B cell (primary cell): ENCODE measurements at regions not wholly inside any gene's neighbourhood (a gene's known extent, or its start where the extent isn't known, plus 50 kb on each side); places are given as distances from the start of the nearest gene placed in this dataset.

Source experiments
- ATAC-seq: fragments of 200-7000 bp; cut with Tn5 transposase; one replicate; pipeline ENCODE4 v1.10.0; 2021; ENCODE audit warnings: low read depth, mild to moderate bottlenecking, moderate number of reproducible peaks, moderate library complexity
- CTCF ChIA-PET: fragments of 350-600 bp; sonication (Branson Sonifier 250); formaldehyde crosslinking; loops from one replicate; lab custom pipeline; 2021; ENCODE audit warnings: antibody characterized with exemption, inconsistent platforms; lab: Charles Lee
- POLR2A ChIA-PET: fragments of 350-600 bp; sonication (Branson Sonifier 250); formaldehyde crosslinking; loops from one replicate; lab custom pipeline; 2021; ENCODE audit warnings: antibody characterized with exemption; lab: Charles Lee
- DNase-seq: peaks from one replicate; pipeline ENCODE4 v3.0.0; 2013
- H2AFZ ChIP-seq: 2 replicates; pipeline ENCODE4 v1.6.1; 2012; ENCODE audit warnings: mild to moderate bottlenecking, low read depth, low read length; ENCODE audit not compliant: insufficient read depth, poor library complexity, severe bottlenecking
- H3K27ac ChIP-seq, 2 donors: 1 replicate in 1 of 2; 2 replicates in 1 of 2; pipeline ENCODE4 v1.5.1; 2012 to 2013; ENCODE audit warnings: low read length in 2 of 2, mild to moderate bottlenecking in 2 of 2, moderate library complexity in 1 of 2
- H3K27me3 ChIP-seq, 4 experiments: fragments of 200-600 bp in 1 of 4; sonication (generic) in 1 of 4; replicated peaks in 1 of 4; 1 replicate in 2 of 4; 2 replicates in 2 of 4; pipeline versions ENCODE4 v1.6.1 to v1.7.0; 2013 to 2016; ENCODE audit warnings: low read length in 3 of 4, mild to moderate bottlenecking in 2 of 4, mixed read lengths in 1 of 4, moderate library complexity in 1 of 4; ENCODE audit not compliant: insufficient read depth in 4 of 4, control insufficient read depth in 3 of 4; ENCODE audit errors: control extremely low read depth in 1 of 4
- H3K36me3 ChIP-seq, 2 experiments: replicated peaks in 1 of 2; 1 replicate in 1 of 2; 2 replicates in 1 of 2; pipeline versions ENCODE4 v1.6.1 to v1.7.1; 2013; ENCODE audit warnings: low read length in 1 of 2; ENCODE audit not compliant: insufficient read depth in 2 of 2, control insufficient read depth in 1 of 2; ENCODE audit errors: control extremely low read depth in 1 of 2, extremely low read depth in 1 of 2
- H3K4me1 ChIP-seq, 2 donors: fragments of 200-600 bp in 1 of 2; sonication (generic) in 1 of 2; 1 replicate in 1 of 2; 2 replicates in 1 of 2; pipeline versions ENCODE4 v1.5.1 to v1.6.1; 2013 to 2017; ENCODE audit warnings: low read length in 2 of 2; ENCODE audit not compliant: control insufficient read depth in 2 of 2, insufficient read depth in 2 of 2
- H3K4me2 ChIP-seq: replicated peaks from 2 replicates; pipeline ENCODE3; 2012; ENCODE audit warnings: mild to moderate bottlenecking, low read depth, low read length; ENCODE audit not compliant: poor library complexity, severe bottlenecking
- H3K4me3 ChIP-seq, 5 experiments: fragments of 200-600 bp in 1 of 5; sonication (generic) in 1 of 5; 1 replicate in 3 of 5; 2 replicates in 2 of 5; pipeline versions ENCODE4 v1.5.1 to v1.7.0; 2011 to 2016; ENCODE audit warnings: low read length in 4 of 5, mild to moderate bottlenecking in 4 of 5, low read depth in 2 of 5, control low read depth in 1 of 5, moderate library complexity in 1 of 5; ENCODE audit not compliant: insufficient read depth in 1 of 5; ENCODE audit errors: control extremely low read depth in 1 of 5, extremely low read depth in 1 of 5
- H3K79me2 ChIP-seq: fragments of 200-600 bp; sonication (generic); one replicate; pipeline ENCODE4 v1.6.0; 2016; ENCODE audit warnings: low read length; ENCODE audit not compliant: control insufficient read depth, insufficient read depth
- H3K9ac ChIP-seq: fragments of 200-600 bp; sonication (generic); 2 replicates; pipeline ENCODE4 v1.6.1; 2017; ENCODE audit warnings: mild to moderate bottlenecking, low read length, moderate library complexity
- H3K9me3 ChIP-seq, 3 donors: one replicate each; pipeline versions ENCODE4 v1.6.1 to v1.7.1; 2013; ENCODE audit warnings: low read length in 2 of 3; ENCODE audit not compliant: control insufficient read depth in 2 of 3, insufficient read depth in 1 of 3; ENCODE audit errors: control extremely low read depth in 1 of 3
- H4K20me1 ChIP-seq: 2 replicates; pipeline ENCODE4 v1.6.0; 2012; ENCODE audit warnings: mild to moderate bottlenecking, low read length; ENCODE audit not compliant: insufficient read depth, control insufficient read depth, poor library complexity, severe bottlenecking
- H3K27ac Mint-ChIP-seq: one replicate; pipeline ENCODE4 v1.8.0; 2021; ENCODE audit warnings: mixed read lengths
- H3K27me3 Mint-ChIP-seq: one replicate; pipeline ENCODE4 v1.8.0; 2021; ENCODE audit warnings: mixed read lengths
- H3K4me1 Mint-ChIP-seq: one replicate; pipeline ENCODE4 v1.8.0; 2021; ENCODE audit warnings: mixed read lengths
- H3K4me3 Mint-ChIP-seq: one replicate; pipeline ENCODE4 v1.8.0; 2021; ENCODE audit warnings: mixed read lengths
- H3K9me3 Mint-ChIP-seq: one replicate; pipeline ENCODE4 v1.8.0; 2022; ENCODE audit warnings: mixed read lengths; ENCODE audit not compliant: insufficient read depth
- CTCF ChIP-seq: fragments of 200-600 bp; IDR thresholded peaks from one replicate; pipeline ENCODE4 v1.8.0; 2022; ENCODE audit warnings: antibody characterized with exemption, mild to moderate bottlenecking
- EZH2 ChIP-seq: IDR thresholded peaks from 2 replicates; pipeline ENCODE4 v1.6.1; 2012; ENCODE audit warnings: borderline replicate concordance, low read depth, mild to moderate bottlenecking, moderate library complexity, low read length; ENCODE audit not compliant: insufficient read depth, poor library complexity, severe bottlenecking
- WGBS: methylation state at CpG from one replicate; pipeline ENCODE4 v1.1.5; 2013; ENCODE audit warnings: missing lambda C conversion rate; ENCODE audit not compliant: insufficient coverage; 5-methylcytosine and 5-hydroxymethylcytosine counted together
- intact Hi-C: fragments of 100-400 bp; cut with micrococcal nuclease; formaldehyde crosslinking; loops from one replicate; pipeline ENCODE4 v1.10.0; 2022

- WGBS: no CpG with 5 or more reads among the region's 3 CpGs
- Histone ChIP-seq H3K9me3 (no peaks in the 10 kb centered on the region), H3K4me2 (no peak overlapping the region), H3K79me2 (no peaks in the 10 kb centered on the region), H4K20me1 (no peaks in the 10 kb centered on the region), H3K27me3 (no peaks in the 10 kb centered on the region), H3K4me3 (no peak overlapping the region), H2AFZ (no peak overlapping the region), H3K36me3 (no peaks in the 10 kb centered on the region), H3K4me1 (no peaks in the 10 kb centered on the region), H3K27ac (no peak overlapping the region), H3K9ac (no peak overlapping the region)
- ChIA-PET POLR2A (no interaction called here), CTCF (no interaction called here)
- ATAC-seq (no peak), DNase-seq (no peak)
- Mint-ChIP-seq H3K27ac (no peak overlapping the region), H3K27me3 (peaks cover 5% of the 10 kb centered on the region), H3K4me1 (no peaks in the 10 kb centered on the region), H3K4me3 (no peak overlapping the region), H3K9me3 (no peaks in the 10 kb centered on the region)
- intact Hi-C loops: no loop called here
- TF ChIP-seq EZH2 (no peak), CTCF (no peak)
Measured at GRCh38 chr6:134553936-134554335, 236.0 kb upstream of the SGK1 start.

- Histone ChIP-seq H2AFZ (no peak overlapping the region), H4K20me1 (no peaks in the 10 kb centered on the region), H3K36me3 (no peaks in the 10 kb centered on the region), H3K79me2 (no peaks in the 10 kb centered on the region), H3K4me3 (no peak overlapping the region), H3K9ac (no peak overlapping the region), H3K4me1 (no peaks in the 10 kb centered on the region), H3K27ac (no peak overlapping the region), H3K9me3 (no peaks in the 10 kb centered on the region), H3K4me2 (no peak overlapping the region), H3K27me3 (no peaks in the 10 kb centered on the region)
- POLR2A ChIA-PET: no interaction called here
- Mint-ChIP-seq H3K27me3 (peaks cover 5% of the 10 kb centered on the region), H3K4me1 (no peaks in the 10 kb centered on the region), H3K9me3 (no peaks in the 10 kb centered on the region), H3K27ac (no peak overlapping the region), H3K4me3 (no peak overlapping the region)
- CTCF ChIA-PET: no interaction called here
- WGBS: 97% methylated on average over 4 of the region's 6 CpGs
- no peak for ATAC-seq
- DNase-seq: no peak
- no peak for TF ChIP-seq CTCF
- no peak for TF ChIP-seq EZH2
- intact Hi-C loops: no loop called here
Measured at GRCh38 chr6:134551245-134551960, 233.5 kb upstream of the SGK1 start.
